Right hindlimb (tissue), 1 donor: ENCODE measurements at regions not wholly inside any gene's neighbourhood (a gene's known extent, or its start where the extent isn't known, plus 50 kb on each side); places are given as distances from the start of the nearest gene placed in this dataset.

Experiments
- DNase-seq: peaks from one replicate; pipeline ENCODE4 v3.0.0-alpha.2; 2018

DNA sequence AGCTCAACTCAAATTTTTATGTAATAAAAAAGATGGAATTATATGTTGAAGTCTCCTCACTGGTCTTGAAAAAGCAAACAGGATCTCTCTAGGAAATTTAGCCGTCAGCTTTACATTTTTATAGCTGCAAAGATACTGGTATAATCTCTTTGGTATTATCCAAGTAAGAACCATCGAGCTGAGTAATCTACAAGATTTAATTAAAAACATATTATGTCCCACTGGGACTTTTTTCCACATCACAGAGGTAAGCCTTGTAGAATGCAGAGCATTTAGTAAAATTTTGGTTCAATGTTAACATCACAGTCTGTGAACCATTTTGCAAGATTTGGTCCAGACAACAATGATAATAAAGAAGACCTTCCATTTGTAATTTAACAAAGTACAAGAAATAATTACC, 162.6 kb upstream of the SLC39A10 start:
- no peak for DNase-seq

DNA sequence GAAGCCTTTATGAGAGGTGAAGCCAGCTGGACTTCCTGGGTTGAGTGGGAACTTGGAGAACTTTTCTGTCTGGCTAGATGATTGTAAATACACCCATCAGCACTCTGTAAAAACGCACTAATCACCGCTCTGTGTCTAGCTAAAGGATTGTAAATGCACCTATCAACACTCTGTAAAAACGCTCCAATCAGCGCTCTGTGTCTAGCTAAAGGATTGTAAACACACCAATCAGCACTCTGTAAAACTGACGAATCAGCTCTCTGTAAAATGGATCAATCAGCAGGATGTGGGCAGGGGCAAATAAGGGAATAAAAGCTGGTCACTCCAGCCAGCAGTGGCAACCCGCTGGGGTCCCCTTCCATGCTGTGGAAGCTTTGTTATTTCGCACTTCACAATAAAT, 163.6 kb upstream of the SLC39A10 start:
- DNase-seq, result no peak

DNA sequence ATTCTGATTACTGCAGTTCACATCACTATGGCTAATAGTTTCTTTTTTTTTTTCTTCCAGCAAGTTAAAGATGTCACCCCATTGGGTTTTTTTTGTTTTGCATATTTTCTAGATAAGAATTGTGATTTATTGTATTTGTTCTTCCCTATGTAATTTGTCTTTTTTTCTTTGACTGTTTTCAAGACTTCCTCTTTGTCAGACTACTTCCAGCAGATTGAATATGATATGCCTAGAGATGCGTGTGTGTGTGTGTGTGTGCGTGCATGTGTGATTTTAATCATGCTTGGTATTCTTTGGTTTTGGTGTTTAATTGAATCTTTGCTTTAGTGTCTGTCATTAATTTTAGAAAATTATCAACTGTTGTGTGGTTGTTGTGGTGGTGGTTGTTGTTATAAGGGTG, 166.7 kb upstream of the SLC39A10 start:
- DNase-seq, result no peak

DNA sequence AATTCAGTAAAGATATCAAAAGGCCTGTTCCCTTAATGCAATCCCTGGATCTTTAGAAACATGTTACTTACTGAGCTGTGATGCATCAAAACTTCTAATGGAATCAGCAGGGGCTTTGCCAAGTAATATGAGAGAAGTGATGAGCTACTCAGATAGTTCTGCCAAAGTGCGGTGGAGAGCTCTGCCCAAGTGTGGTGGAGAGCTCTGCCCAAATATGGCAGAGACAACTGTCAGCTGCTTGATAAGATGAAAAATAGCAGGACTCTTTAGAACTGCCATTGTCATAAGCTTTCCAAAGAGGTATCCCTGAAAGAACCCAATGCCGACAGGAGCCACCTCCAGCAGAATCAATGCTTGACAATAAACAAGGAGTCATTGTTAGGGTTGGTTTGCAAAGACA, 167.9 kb upstream of the SLC39A10 start:
- no peak for DNase-seq

GRCh38 chr2:195488567-195488966, 168.5 kb upstream of the SLC39A10 start:
- no peak for DNase-seq

GRCh38 chr2:195486987-195487644, 169.9 kb upstream of the SLC39A10 start:
- no peak for DNase-seq

DNA sequence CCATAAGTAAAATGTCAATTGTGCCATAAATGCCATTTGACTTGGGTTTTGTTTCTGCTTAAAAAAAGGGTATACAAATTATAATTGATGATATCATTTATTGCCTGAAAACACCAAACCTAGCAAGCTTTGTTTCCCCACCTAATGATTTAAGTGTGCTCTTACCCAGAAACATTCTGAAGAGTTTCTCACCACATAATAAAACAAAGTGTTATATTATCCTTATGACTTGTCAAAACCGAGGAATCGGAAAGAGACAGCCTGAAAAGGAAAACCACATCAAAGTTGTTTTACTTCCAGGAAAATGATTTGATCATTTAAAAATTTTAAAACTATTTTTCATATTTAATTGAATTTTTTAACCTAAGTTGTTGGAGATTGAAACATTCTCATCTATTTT, 170.5 kb upstream of the SLC39A10 start:
- no peak for DNase-seq

- DNase-seq, result no peak
Observed at GRCh38 chr2:195482010-195482409, 175.0 kb upstream of the SLC39A10 start.

DNA sequence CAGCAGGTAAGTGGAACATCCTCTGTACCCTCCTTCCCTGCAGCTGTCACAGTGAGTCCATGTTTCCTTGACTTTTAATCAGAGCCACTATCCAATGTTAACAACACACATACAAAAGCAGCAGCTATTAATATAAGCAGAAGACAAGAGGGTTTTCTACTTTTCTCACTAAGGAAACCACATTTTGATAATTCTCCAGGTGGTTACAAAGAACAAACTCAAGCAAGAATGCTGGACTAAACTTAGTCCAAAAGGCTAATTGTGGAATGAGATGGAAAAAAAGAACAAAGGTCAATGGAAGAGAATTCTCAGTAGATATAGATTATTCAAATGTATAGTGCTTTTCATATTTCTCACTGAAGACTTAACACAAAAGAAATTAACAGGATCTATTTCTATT, 176.9 kb upstream of the SLC39A10 start:
- DNase-seq, result no peak

GRCh38 chr2:195479407-195479806, 177.6 kb upstream of the SLC39A10 start:
- DNase-seq, result no peak

GRCh38 chr2:195477996-195478382, 179.0 kb upstream of the SLC39A10 start:
- no peak for DNase-seq

GRCh38 chr2:195477248-195477995, 179.6 kb upstream of the SLC39A10 start:
- no peak for DNase-seq

GRCh38 chr2:195475336-195475735, 181.7 kb upstream of the SLC39A10 start:
- DNase-seq, result no peak

DNA sequence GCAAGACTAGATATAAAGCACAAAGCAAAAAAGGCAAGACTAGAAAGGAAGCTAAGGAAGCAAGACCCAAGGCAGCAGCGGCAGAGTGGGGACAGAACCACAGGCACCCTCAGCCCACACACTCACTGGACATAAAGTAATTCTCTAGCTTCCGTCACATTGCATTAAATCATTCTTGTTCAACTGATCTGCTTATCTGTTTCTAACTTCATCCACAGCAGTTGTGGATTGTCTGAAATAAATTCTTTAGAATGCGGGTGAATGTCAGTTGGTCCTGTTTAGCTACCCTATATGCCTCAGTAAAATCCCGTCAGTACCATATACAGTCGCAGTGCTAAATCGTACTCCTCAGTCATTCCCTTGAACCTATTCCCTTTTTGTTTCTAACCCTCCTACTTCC, 183.2 kb upstream of the SLC39A10 start:
- no peak for DNase-seq

DNA sequence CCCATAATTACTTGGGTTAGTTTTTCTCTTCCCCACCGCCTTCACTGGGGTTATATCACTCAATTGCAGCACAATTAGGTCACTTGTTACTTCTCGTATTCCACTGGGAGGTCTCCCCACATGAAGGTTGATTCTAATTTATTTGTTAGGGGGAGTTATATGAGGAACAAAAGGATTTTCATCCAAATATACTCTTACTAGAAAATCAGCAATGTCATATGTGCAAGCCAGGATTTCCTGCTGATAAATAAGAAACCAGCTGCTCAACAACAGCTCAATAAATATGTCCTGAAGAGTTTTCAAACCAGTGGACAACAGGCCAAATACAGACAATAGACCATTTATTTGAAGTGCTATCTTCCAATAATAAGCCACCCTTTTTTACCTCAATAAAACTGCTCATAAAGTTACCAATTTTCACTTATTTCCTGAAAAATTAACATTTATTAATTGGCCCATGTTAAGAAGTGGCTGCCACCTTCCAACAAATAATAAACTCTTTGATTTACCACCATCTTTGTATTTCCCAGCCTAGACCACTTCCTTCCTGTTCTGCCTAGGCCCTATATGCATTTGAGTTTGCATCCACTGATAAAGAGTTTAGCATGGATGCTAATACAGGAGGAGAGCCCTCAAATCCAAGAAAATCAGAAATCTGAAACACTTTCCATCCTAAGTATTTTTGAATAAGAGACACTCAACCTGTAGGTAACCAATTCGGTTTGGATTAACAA, 184.4 kb upstream of the SLC39A10 start:
- no peak for DNase-seq

- no peak for DNase-seq
Observed at GRCh38 chr2:195471807-195472206, 185.2 kb upstream of the SLC39A10 start.

GRCh38 chr2:195471163-195471562, 185.9 kb upstream of the SLC39A10 start:
- no peak for DNase-seq

- no peak for DNase-seq
Observed at GRCh38 chr2:195470622-195471021, 186.4 kb upstream of the SLC39A10 start.

DNA sequence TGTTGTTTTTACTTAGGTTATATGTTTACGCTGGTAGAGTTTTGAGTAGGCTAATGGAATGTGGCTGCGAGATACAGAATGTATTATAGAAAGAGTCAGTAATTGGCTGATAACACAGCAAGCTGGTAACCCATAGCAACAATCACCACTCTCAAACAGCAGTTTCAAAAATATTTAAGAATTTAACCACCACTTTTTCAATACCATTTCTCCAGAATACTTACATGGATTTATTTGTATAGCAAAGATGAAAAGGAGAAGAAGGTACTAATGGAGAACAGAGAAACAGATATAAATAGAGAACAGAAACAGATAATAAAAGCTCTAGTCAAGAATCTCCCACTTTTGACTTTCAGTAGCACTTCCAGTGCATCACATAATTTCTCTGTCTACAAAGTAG, 188.3 kb upstream of the SLC39A10 start:
- DNase-seq, result no peak

DNA sequence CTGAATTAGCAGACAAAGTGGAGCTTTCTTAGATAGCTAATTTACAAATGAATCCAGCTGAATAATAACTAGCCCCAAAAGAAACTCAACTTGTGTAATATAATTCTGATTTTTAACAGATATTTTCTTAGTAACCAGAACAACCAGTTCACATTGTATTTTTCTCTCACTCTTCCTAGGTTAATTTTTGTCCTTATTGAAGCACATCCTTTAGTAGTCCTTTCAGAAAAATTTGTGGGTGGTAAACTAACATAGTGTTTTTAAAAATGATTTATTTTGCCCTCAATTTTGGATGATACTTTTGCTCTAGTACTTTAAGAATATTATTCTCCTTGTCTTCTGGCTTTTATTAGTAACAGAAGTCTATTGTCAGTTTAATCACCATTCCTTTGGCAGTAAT, 190.6 kb upstream of the SLC39A10 start:
- DNase-seq, result no peak

- DNase-seq, result no peak
Observed at GRCh38 chr2:195461010-195461409, 196.0 kb upstream of the SLC39A10 start.

- DNase-seq, result no peak
Observed at GRCh38 chr2:195458936-195459335, 198.1 kb upstream of the SLC39A10 start.

DNA sequence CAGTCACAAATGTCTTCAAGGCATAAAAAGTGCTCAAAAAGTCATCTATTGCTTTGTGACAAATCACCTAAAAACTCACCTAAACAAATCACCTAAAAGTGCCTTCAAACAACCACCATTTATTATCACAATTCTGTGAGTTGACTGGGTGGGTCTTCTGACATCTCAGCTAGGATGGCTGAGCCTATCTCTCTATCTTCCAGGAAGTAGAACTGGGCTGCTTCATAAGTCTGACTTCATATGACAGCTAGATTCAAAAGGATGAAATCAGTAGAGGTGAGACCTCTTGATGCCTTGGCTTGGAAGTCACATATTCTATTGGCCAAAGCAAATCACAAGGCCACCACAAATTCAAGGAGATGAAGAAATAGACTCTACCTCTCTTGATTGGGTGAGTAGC, 199.2 kb upstream of the SLC39A10 start:
- DNase-seq, result no peak

GRCh38 chr2:195456771-195457170, 200.3 kb upstream of the SLC39A10 start:
- DNase-seq, result no peak
